OCI-LY3 (cell line): ENCODE measurements at regions not wholly inside any gene's neighbourhood (a gene's known extent, or its start where the extent isn't known, plus 50 kb on each side); places are given as distances from the start of the nearest gene placed in this dataset.

ENCODE experiments used
- H2AFZ ChIP-seq: fragments of 200-600, 300-600 bp; shearing (Covaris generic); 2 replicates; pipeline ENCODE4 v1.6.0; 2014; ENCODE audit warnings: antibody characterized with exemption, low read depth, low read length
- H3K27ac ChIP-seq: fragments of 200-600, 300-600 bp; sonication (generic); 2 replicates; pipeline ENCODE4 v1.5.1; 2014; ENCODE audit warnings: mild to moderate bottlenecking, low read length, moderate library complexity, mixed read lengths
- H3K27me3 ChIP-seq: fragments of 200-600, 300-600 bp; sonication (generic); 2 replicates; pipeline ENCODE4 v1.6.1; 2014; ENCODE audit warnings: low read depth, low read length, mixed read lengths
- H3K36me3 ChIP-seq: fragments of 200-600, 300-600 bp; sonication (generic); replicated peaks from 2 replicates; pipeline ENCODE3; 2014; ENCODE audit warnings: low read depth, low read length, mixed read lengths
- H3K4me1 ChIP-seq: fragments of 300-600, 200-600 bp; sonication (generic); 2 replicates; pipeline ENCODE4 v1.6.1; 2014; ENCODE audit warnings: low read length, mixed read lengths
- H3K4me2 ChIP-seq: fragments of 200-600, 300-600 bp; sonication (generic); 2 replicates; pipeline ENCODE4 v1.6.1; 2014; ENCODE audit warnings: low read length, mixed read lengths
- H3K4me3 ChIP-seq: fragments of 300-600, 200-600 bp; sonication (generic); 2 replicates; pipeline ENCODE4 v1.5.1; 2014; ENCODE audit warnings: antibody characterized with exemption, mild to moderate bottlenecking, low read length, moderate library complexity
- H3K79me2 ChIP-seq: fragments of 300-600, 200-600 bp; shearing (Covaris generic); 2 replicates; pipeline ENCODE4 v1.6.1; 2014; ENCODE audit warnings: mild to moderate bottlenecking, low read length, mixed read lengths
- H3K9ac ChIP-seq: fragments of 300-600, 200-600 bp; shearing (Covaris generic); 2 replicates; pipeline ENCODE4 v1.6.0; 2014; ENCODE audit warnings: mild to moderate bottlenecking, low read length, moderate library complexity
- H3K9me3 ChIP-seq: fragments of 200-600, 300-600 bp; shearing (Covaris generic); 2 replicates; pipeline ENCODE4 v1.6.1; 2014; ENCODE audit warnings: low read length, mixed read lengths; ENCODE audit not compliant: insufficient read depth
- H4K20me1 ChIP-seq: fragments of 200-600, 300-600 bp; sonication (generic); 2 replicates; pipeline ENCODE4 v1.6.1; 2016; ENCODE audit warnings: low read length, mixed read lengths; ENCODE audit not compliant: insufficient read depth
- CTCF ChIP-seq: fragments of 200-600, 300-600 bp; sonication (generic); IDR thresholded peaks from 2 replicates; pipeline ENCODE4 v1.5.1; 2014; ENCODE audit warnings: antibody characterized with exemption, low read length, low read depth
- EZH2phosphoT487 ChIP-seq: fragments of 200-600 bp; shearing (Covaris generic); IDR thresholded peaks from 2 replicates; pipeline ENCODE4 v1.6.1; 2018; ENCODE audit warnings: antibody characterized with exemption, mixed run types, low read depth

- Histone ChIP-seq H3K27me3 (no peaks in the 10 kb centered on the region), H2AFZ (0 out of 2 replicates have a peak overlapping the region, but pooled peaks have one; percentile 24), H3K27ac (peak overlapping the region; percentile 17; the same call in 1 of the 2 replicates), H3K79me2 (peaks cover 24% of the 10 kb centered on the region), H4K20me1 (peaks cover 15% of the 10 kb centered on the region), H3K9ac (peak overlapping the region; percentile 49), H3K4me3 (peak overlapping the region; percentile 72), H3K36me3 (no peaks in the 10 kb centered on the region), H3K9me3 (no peaks in the 10 kb centered on the region), H3K4me1 (peaks cover 28% of the 10 kb centered on the region), H3K4me2 (peak overlapping the region; percentile 85)
- no peak for TF ChIP-seq CTCF
- TF ChIP-seq EZH2phosphoT487 = no peak
Observed at GRCh38 chr19:46954993-46955812, 64.4 kb upstream of the NPAS1 start.

- H3K4me2 ChIP-seq = peak overlapping the region; percentile 85
- peaks cover 18% of the 10 kb centered on the region for H3K79me2 ChIP-seq
- no peak overlapping the region for H3K9ac ChIP-seq
- H4K20me1 ChIP-seq = peaks cover 12% of the 10 kb centered on the region
- peaks cover 25% of the 10 kb centered on the region for H3K4me1 ChIP-seq
- peak overlapping the region; percentile 72 for H3K4me3 ChIP-seq
- H3K9me3 ChIP-seq = no peaks in the 10 kb centered on the region
- no peak overlapping the region for H2AFZ ChIP-seq
- TF ChIP-seq CTCF = no peak
- no peak for TF ChIP-seq EZH2phosphoT487
- no peaks in the 10 kb centered on the region for H3K27me3 ChIP-seq
- H3K36me3 ChIP-seq = no peaks in the 10 kb centered on the region
- peak overlapping the region; percentile 17; the same call in 1 of the 2 replicates for H3K27ac ChIP-seq
Observed at GRCh38 chr19:46955813-46956371, 63.7 kb upstream of the NPAS1 start.

GRCh38 chr19:46958532-46958931 lies 61.1 kb upstream of the NPAS1 start:
- Histone ChIP-seq H3K9me3 (no peaks in the 10 kb centered on the region), H3K27ac (no peak overlapping the region), H3K79me2 (peaks cover 13% of the 10 kb centered on the region; the same call in 1 of the 2 replicates), H4K20me1 (peaks cover 8% of the 10 kb centered on the region; the same call in 1 of the 2 replicates), H3K4me3 (no peak overlapping the region), H3K9ac (no peak overlapping the region), H2AFZ (no peak overlapping the region), H3K27me3 (no peaks in the 10 kb centered on the region), H3K4me2 (no peak overlapping the region), H3K36me3 (no peaks in the 10 kb centered on the region), H3K4me1 (peaks cover 18% of the 10 kb centered on the region)
- TF ChIP-seq EZH2phosphoT487 (no peak), CTCF (no peak)

DNA sequence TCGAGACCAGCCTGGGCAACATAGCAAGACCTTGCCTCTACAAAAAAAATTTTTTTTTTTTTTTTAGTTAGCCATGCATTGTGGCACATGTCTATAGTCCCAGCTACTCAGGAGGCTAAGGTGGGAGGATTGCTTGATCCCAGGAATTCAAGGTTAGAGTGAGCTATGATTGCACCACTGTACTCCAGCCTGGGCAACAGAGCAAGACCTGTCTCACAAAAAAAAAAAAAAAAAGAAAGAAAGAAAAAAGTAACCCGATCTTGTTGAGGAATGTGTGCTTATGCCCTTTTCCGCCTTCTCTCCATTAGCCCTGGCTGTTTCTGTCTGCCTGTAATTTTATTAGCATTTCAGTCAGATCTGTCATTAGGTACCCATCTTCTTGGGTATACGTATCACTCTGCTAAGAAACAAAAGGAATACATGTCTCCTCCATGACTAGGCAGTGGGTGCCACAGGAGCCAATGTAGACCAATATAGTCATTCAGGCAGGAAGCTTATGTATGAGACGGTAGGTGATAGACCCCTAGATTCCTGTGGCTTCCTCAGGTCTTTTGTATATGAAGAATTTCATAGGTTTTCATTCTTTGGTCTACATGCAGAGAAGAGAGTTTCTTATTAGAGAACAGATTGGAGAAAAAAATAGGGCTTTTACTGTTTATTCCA lies 59.6 kb upstream of the NPAS1 start:
- Histone ChIP-seq H3K4me2 (no peak overlapping the region), H3K79me2 (peaks cover 13% of the 10 kb centered on the region; the same call in 1 of the 2 replicates)
- TF ChIP-seq CTCF = no peak
- no peak for TF ChIP-seq EZH2phosphoT487

More for the DNA sequence above, 59.6 kb upstream of the NPAS1 start:
- Histone ChIP-seq H3K36me3 (no peaks in the 10 kb centered on the region), H3K9me3 (no peaks in the 10 kb centered on the region), H3K4me1 (peaks cover 9% of the 10 kb centered on the region), H2AFZ (no peak overlapping the region), H4K20me1 (peaks cover 9% of the 10 kb centered on the region; the same call in 1 of the 2 replicates), H3K9ac (no peak overlapping the region), H3K27me3 (no peaks in the 10 kb centered on the region), H3K4me3 (no peak overlapping the region), H3K27ac (no peak overlapping the region)
